H1 (cell line): ENCODE measurements at regions not wholly inside any gene's neighbourhood (a gene's known extent, or its start where the extent isn't known, plus 50 kb on each side); places are given as distances from the start of the nearest gene placed in this dataset.

Source experiments
- CTCF ChIA-PET: fragments of 300-600 bp; sonication (Branson Sonifier 250); formaldehyde crosslinking; loops from one replicate; lab custom pipeline; 2021; ENCODE audit not compliant: partially characterized antibody; lab: Charles Lee
- POLR2A ChIA-PET: fragments of 300-600 bp; sonication (Branson Sonifier 250); formaldehyde crosslinking; loops from one replicate; lab custom pipeline; 2021; ENCODE audit warnings: inconsistent platforms; ENCODE audit not compliant: partially characterized antibody; lab: Charles Lee
- DNase-seq, 2 experiments: peaks; one replicate each; pipeline versions ENCODE4 v3.0.0 to v3.0.0-alpha.2; 2010 to 2022; ENCODE audit warnings: low spot score in 2 of 2, low read depth in 1 of 2, mixed read lengths in 1 of 2
- FAIRE-seq: peaks from 2 replicates; lab custom pipeline; 2011; peaks lifted over from hg19 to GRCh38; lab: Jason Lieb, UNC
- H2AFZ ChIP-seq: 2 replicates; pipeline ENCODE4 v1.8.1; 2012; ENCODE audit warnings: low read length, inconsistent platforms
- H2AK5ac ChIP-seq: 2 replicates; pipeline ENCODE4 v1.6.1; 2013; ENCODE audit warnings: low read depth, low read length
- H2BK120ac ChIP-seq: replicated peaks from 2 replicates; pipeline ENCODE3; 2013; ENCODE audit warnings: low read depth, low read length, inconsistent platforms
- H2BK12ac ChIP-seq: 2 replicates; pipeline ENCODE4 v1.6.1; 2013; ENCODE audit warnings: low read depth, low read length
- H2BK15ac ChIP-seq: 2 replicates; pipeline ENCODE4 v1.6.1; 2013; ENCODE audit warnings: low read length
- H2BK20ac ChIP-seq: 2 replicates; pipeline ENCODE4 v1.6.1; 2013; ENCODE audit warnings: low read length
- H2BK5ac ChIP-seq: 2 replicates; pipeline ENCODE4 v1.6.1; 2013; ENCODE audit warnings: low read depth, low read length
- H3K14ac ChIP-seq: 2 replicates; pipeline ENCODE4 v1.6.1; 2013; ENCODE audit warnings: inconsistent platforms; ENCODE audit not compliant: insufficient read length
- H3K18ac ChIP-seq: 2 replicates; pipeline ENCODE4 v1.6.1; 2013; ENCODE audit warnings: low read length; ENCODE audit errors: extremely low read depth
- H3K23ac ChIP-seq: 2 replicates; pipeline ENCODE4 v1.6.1; 2013; ENCODE audit warnings: inconsistent platforms; ENCODE audit not compliant: insufficient read length
- H3K23me2 ChIP-seq: 2 replicates; pipeline ENCODE4 v1.6.1; 2013; ENCODE audit warnings: low read depth, low read length
- H3K27ac ChIP-seq: 2 replicates; pipeline ENCODE4 v1.6.1; 2011; ENCODE audit warnings: low read depth, low read length, inconsistent platforms
- H3K27me3 ChIP-seq, 4 experiments: replicated peaks in 1 of 4; 1 replicate in 1 of 4; 2 replicates in 3 of 4; pipeline versions ENCODE4 v1.6.1 to v1.8.1; 2011 to 2013; ENCODE audit warnings: low read length in 3 of 4, mild to moderate bottlenecking in 3 of 4, inconsistent platforms in 2 of 4, mixed read lengths in 2 of 4, moderate library complexity in 1 of 4; ENCODE audit not compliant: control insufficient read depth in 3 of 4, insufficient read depth in 3 of 4; ENCODE audit errors: extremely low read depth in 1 of 4
- H3K36me3 ChIP-seq, 4 experiments: 2 replicates each; pipeline versions ENCODE4 v1.6.1 to v1.8.1; 2011 to 2013; ENCODE audit warnings: mild to moderate bottlenecking in 4 of 4, low read length in 3 of 4, moderate library complexity in 2 of 4, control low read depth in 1 of 4, inconsistent platforms in 1 of 4; ENCODE audit not compliant: insufficient read depth in 4 of 4, control insufficient read depth in 2 of 4
- H3K4ac ChIP-seq: replicated peaks from 2 replicates; pipeline ENCODE3; 2013; ENCODE audit warnings: low read length, low read depth, mixed read lengths, inconsistent platforms; ENCODE audit not compliant: insufficient read length
- H3K4me1 ChIP-seq, 4 experiments: replicated peaks in 1 of 4; 1 replicate in 1 of 4; 2 replicates in 3 of 4; pipeline versions ENCODE4 v1.6.1 to v1.8.1; 2011 to 2013; ENCODE audit warnings: low read length in 3 of 4, inconsistent platforms in 2 of 4, mixed read lengths in 1 of 4; ENCODE audit not compliant: insufficient read depth in 4 of 4, control insufficient read depth in 3 of 4
- H3K4me2 ChIP-seq, 2 experiments: 2 replicates each; pipeline versions ENCODE4 v1.6.1 to v1.8.1; 2011 to 2013; ENCODE audit warnings: low read depth in 2 of 2, low read length in 2 of 2, control low read depth in 1 of 2, inconsistent platforms in 1 of 2, mild to moderate bottlenecking in 1 of 2; ENCODE audit not compliant: insufficient read depth in 1 of 2
- H3K4me3 ChIP-seq, 4 experiments: fragments of 200-600, 300-600 bp in 1 of 4; sonication (generic), shearing (Covaris generic), sonication (Bioruptor Twin) in 1 of 4; 2 replicates each; pipeline versions ENCODE4 v1.5.1 to v1.8.1; 2011 to 2016; ENCODE audit warnings: low read length in 4 of 4, low read depth in 3 of 4, control low read depth in 2 of 4, inconsistent platforms in 2 of 4, mild to moderate bottlenecking in 2 of 4, mixed read lengths in 1 of 4, moderate library complexity in 1 of 4; ENCODE audit not compliant: insufficient read depth in 2 of 4; ENCODE audit errors: extremely low read depth in 1 of 4
- H3K56ac ChIP-seq: replicated peaks from 2 replicates; pipeline ENCODE3; 2013; ENCODE audit warnings: low read depth, mild to moderate bottlenecking, mixed read lengths, low read length, inconsistent platforms; ENCODE audit not compliant: insufficient read length
- H3K79me1 ChIP-seq: 2 replicates; pipeline ENCODE4 v1.6.1; 2013; ENCODE audit warnings: low read depth, low read length, control low read depth
- H3K79me2 ChIP-seq, 2 experiments: 2 replicates each; pipeline versions ENCODE4 v1.6.1 to v1.8.1; 2012 to 2013; ENCODE audit warnings: low read length in 2 of 2, mild to moderate bottlenecking in 2 of 2, inconsistent platforms in 1 of 2; ENCODE audit not compliant: insufficient read depth in 2 of 2, control insufficient read depth in 1 of 2
- H3K9ac ChIP-seq, 4 experiments: replicated peaks in 1 of 4; 1 replicate in 1 of 4; 2 replicates in 3 of 4; pipeline versions ENCODE4 v1.6.1 to v1.8.1; 2011 to 2013; ENCODE audit warnings: low read depth in 3 of 4, low read length in 3 of 4, control low read depth in 2 of 4, mild to moderate bottlenecking in 2 of 4, moderate library complexity in 2 of 4, inconsistent platforms in 1 of 4; ENCODE audit errors: extremely low read depth in 1 of 4
- H3K9me3 ChIP-seq, 2 experiments: 2 replicates each; pipeline versions ENCODE4 v1.6.1 to v1.8.1; 2012 to 2013; ENCODE audit warnings: mild to moderate bottlenecking in 2 of 2, moderate library complexity in 2 of 2, control low read depth in 1 of 2, inconsistent platforms in 1 of 2, low read depth in 1 of 2, low read length in 1 of 2, mixed read lengths in 1 of 2; ENCODE audit not compliant: insufficient read depth in 2 of 2
- H4K20me1 ChIP-seq, 2 experiments: replicated peaks in 1 of 2; 2 replicates each; pipeline versions ENCODE3 to v1.8.1; 2011 to 2013; ENCODE audit warnings: inconsistent platforms in 2 of 2, low read length in 2 of 2, mild to moderate bottlenecking in 1 of 2; ENCODE audit not compliant: insufficient read depth in 2 of 2, control insufficient read depth in 1 of 2
- H4K5ac ChIP-seq: 2 replicates; pipeline ENCODE4 v1.6.1; 2013; ENCODE audit warnings: low read length, low read depth, mixed read lengths, inconsistent platforms; ENCODE audit not compliant: insufficient read length
- H4K8ac ChIP-seq: 2 replicates; pipeline ENCODE4 v1.8.0; 2013; ENCODE audit warnings: mild to moderate bottlenecking, moderate library complexity, low read length, inconsistent platforms; ENCODE audit not compliant: insufficient read depth; ENCODE audit errors: extremely low read depth
- H4K91ac ChIP-seq: replicated peaks from 2 replicates; pipeline ENCODE3; 2013; ENCODE audit warnings: low read length, mixed read lengths, inconsistent platforms; ENCODE audit not compliant: insufficient read length
- BACH1 ChIP-seq: IDR thresholded peaks from 2 replicates; pipeline ENCODE4 v1.6.1; 2012; ENCODE audit warnings: low read length, improper control_type of control experiment
- CTBP2 ChIP-seq: IDR thresholded peaks from 2 replicates; pipeline ENCODE4 v1.7.0; 2011; ENCODE audit warnings: borderline replicate concordance, mild to moderate bottlenecking, moderate library complexity, mixed read lengths, low read length; ENCODE audit not compliant: insufficient read depth, insufficient read length
- EGR1 ChIP-seq: IDR thresholded peaks from 2 replicates; pipeline ENCODE4 v1.6.1; 2011; ENCODE audit warnings: low read depth, low read length, borderline replicate concordance
- JUND ChIP-seq: IDR thresholded peaks from 2 replicates; pipeline ENCODE4 v1.6.1; 2011; ENCODE audit warnings: mild to moderate bottlenecking, improper control_type of control experiment, low read length
- NANOG ChIP-seq: IDR thresholded peaks from 2 replicates; pipeline ENCODE4 v1.6.1; 2011; ENCODE audit warnings: low read length, low read depth, mild to moderate bottlenecking, inconsistent platforms; ENCODE audit not compliant: insufficient read depth, poor library complexity, severe bottlenecking
- NRF1 ChIP-seq: IDR thresholded peaks from 2 replicates; pipeline ENCODE4 v1.6.1; 2011; ENCODE audit warnings: mild to moderate bottlenecking, low read depth, low read length, improper control_type of control experiment
- RAD21 ChIP-seq, 2 experiments: IDR thresholded peaks in 1 of 2; conservative IDR thresholded peaks in 1 of 2; 2 replicates each; pipeline ENCODE4 v1.6.1; 2011; ENCODE audit warnings: low read depth in 2 of 2, low read length in 2 of 2, improper control_type of control experiment in 1 of 2, inconsistent platforms in 1 of 2, mild to moderate bottlenecking in 1 of 2, moderate library complexity in 1 of 2
- SIX5 ChIP-seq: IDR thresholded peaks from 2 replicates; pipeline ENCODE4 v1.6.1; 2011; ENCODE audit warnings: mild to moderate bottlenecking, low read depth, low read length
- SRF ChIP-seq: IDR thresholded peaks from 2 replicates; pipeline ENCODE4 v1.6.1; 2011; ENCODE audit warnings: mild to moderate bottlenecking, low read depth, low read length, moderate library complexity
- USF2 ChIP-seq: IDR thresholded peaks from 2 replicates; pipeline ENCODE4 v1.6.1; 2011; ENCODE audit warnings: low read length, improper control_type of control experiment
- WGBS, 2 experiments: shearing (Covaris generic) in 1 of 2; methylation state at CpG; one replicate each; pipeline versions ENCODE4 v1.1.6 to v1.1.7; 2013 to 2015; ENCODE audit warnings: low lambda C conversion rate in 2 of 2, mixed read lengths in 2 of 2, inconsistent platforms in 1 of 2, low coverage in 1 of 2, missing lambda C conversion rate in 1 of 2; ENCODE audit not compliant: insufficient replicate concordance in 2 of 2, insufficient coverage in 1 of 2, insufficient read length in 1 of 2; ENCODE audit errors: extremely low coverage in 1 of 2, missing lambda C conversion rate in 1 of 2; 5-methylcytosine and 5-hydroxymethylcytosine counted together
- TF ChIP-seq, protein P1 (sequence below), 3 experiments: IDR thresholded peaks; 1 replicate in 2 of 3; 2 replicates in 1 of 3; pipeline versions ENCODE4 v1.5.1 to v1.6.1; 2011; ENCODE audit warnings: low read length in 3 of 3, mild to moderate bottlenecking in 3 of 3, inconsistent platforms in 2 of 3, low read depth in 1 of 3, moderate library complexity in 1 of 3; ENCODE audit not compliant: insufficient read depth in 1 of 3; ENCODE audit errors: control extremely low read depth in 1 of 3

DNA sequence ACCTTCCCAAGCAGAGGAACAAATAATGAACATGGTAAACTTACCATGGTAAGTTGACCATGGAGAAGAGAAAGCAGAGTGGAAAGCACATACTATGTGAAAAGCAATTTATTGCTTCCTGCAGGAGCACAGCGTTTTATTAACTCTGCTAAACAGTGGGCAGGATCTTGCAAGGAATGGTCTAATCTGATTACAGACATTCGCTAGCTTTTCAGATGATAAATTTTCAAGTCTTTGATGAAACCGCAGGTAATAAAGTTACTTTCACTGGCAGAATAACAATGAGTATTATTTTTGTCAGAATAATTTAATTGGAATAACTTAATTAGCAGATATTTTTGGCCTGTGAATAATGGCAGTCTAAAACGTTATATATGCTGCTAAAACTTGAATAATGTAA, 89.6 kb upstream of the HGF start:
- POLR2A ChIA-PET = no interaction called here
- H3K23ac ChIP-seq = no peak overlapping the region
- no peak overlapping the region for H3K9ac ChIP-seq
- H2AFZ ChIP-seq = no peak overlapping the region
- no peak overlapping the region for H3K4me2 ChIP-seq
- no peak overlapping the region for H3K18ac ChIP-seq
- no peaks in the 10 kb centered on the region for H3K79me1 ChIP-seq
- no peak overlapping the region for H3K4ac ChIP-seq
- H3K4me3 ChIP-seq = no peak overlapping the region
- no peaks in the 10 kb centered on the region for H3K27me3 ChIP-seq
- H4K5ac ChIP-seq = no peak overlapping the region
- H3K36me3 ChIP-seq = no peaks in the 10 kb centered on the region
- no peak overlapping the region for H2BK20ac ChIP-seq
- no peak overlapping the region for H4K91ac ChIP-seq
- H3K14ac ChIP-seq = no peak overlapping the region
- no peaks in the 10 kb centered on the region for H4K20me1 ChIP-seq
- no peaks in the 10 kb centered on the region; the same call in 1 of the 2 replicates for H3K23me2 ChIP-seq
- no peaks in the 10 kb centered on the region for H3K79me2 ChIP-seq
- FAIRE-seq = no peak
- H3K56ac ChIP-seq = no peak overlapping the region
- no peak overlapping the region for H2BK5ac ChIP-seq
- DNase-seq = no peak
- H2BK12ac ChIP-seq = no peak overlapping the region
- no peak overlapping the region for H2AK5ac ChIP-seq
- H3K4me1 ChIP-seq = no peaks in the 10 kb centered on the region
- no peak overlapping the region for H3K27ac ChIP-seq
- H4K8ac ChIP-seq = no peak overlapping the region
- no peak overlapping the region for H2BK120ac ChIP-seq
- H2BK15ac ChIP-seq = no peak overlapping the region
- H3K9me3 ChIP-seq = no peaks in the 10 kb centered on the region
- CTCF ChIA-PET = no interaction called here
- 93% methylated on average over 4 of the region's 4 CpGs; no CpG with 5 or more reads in 1 of the 2 experiments for WGBS, 2 experiments
- TF ChIP-seq NRF1 = no peak
- TF ChIP-seq, protein P1, sequence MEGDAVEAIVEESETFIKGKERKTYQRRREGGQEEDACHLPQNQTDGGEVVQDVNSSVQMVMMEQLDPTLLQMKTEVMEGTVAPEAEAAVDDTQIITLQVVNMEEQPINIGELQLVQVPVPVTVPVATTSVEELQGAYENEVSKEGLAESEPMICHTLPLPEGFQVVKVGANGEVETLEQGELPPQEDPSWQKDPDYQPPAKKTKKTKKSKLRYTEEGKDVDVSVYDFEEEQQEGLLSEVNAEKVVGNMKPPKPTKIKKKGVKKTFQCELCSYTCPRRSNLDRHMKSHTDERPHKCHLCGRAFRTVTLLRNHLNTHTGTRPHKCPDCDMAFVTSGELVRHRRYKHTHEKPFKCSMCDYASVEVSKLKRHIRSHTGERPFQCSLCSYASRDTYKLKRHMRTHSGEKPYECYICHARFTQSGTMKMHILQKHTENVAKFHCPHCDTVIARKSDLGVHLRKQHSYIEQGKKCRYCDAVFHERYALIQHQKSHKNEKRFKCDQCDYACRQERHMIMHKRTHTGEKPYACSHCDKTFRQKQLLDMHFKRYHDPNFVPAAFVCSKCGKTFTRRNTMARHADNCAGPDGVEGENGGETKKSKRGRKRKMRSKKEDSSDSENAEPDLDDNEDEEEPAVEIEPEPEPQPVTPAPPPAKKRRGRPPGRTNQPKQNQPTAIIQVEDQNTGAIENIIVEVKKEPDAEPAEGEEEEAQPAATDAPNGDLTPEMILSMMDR (IDR thresholded peaks at IDR 0.05; ENCODE audit: control extremely low read depth in 1 of 3, insufficient read depth in 1 of 3, low read depth in 1 of 3, low read length in 3 of 3) = no peak
- TF ChIP-seq NANOG = no peak
- no peak for TF ChIP-seq USF2
- TF ChIP-seq EGR1 = no peak
- TF ChIP-seq SRF = no peak
- TF ChIP-seq JUND = no peak
- TF ChIP-seq RAD21 (IDR thresholded peaks at IDR 0.05 in 1 of 2, conservative IDR thresholded peaks at IDR 0.05 in 1 of 2; ENCODE audit: low read depth in 2 of 2, low read length in 2 of 2) = no peak
- TF ChIP-seq SIX5 = no peak
- no peak for TF ChIP-seq CTBP2
- TF ChIP-seq BACH1 = no peak
